ENCODE measurements at regions not wholly inside any gene's neighbourhood (a gene's known extent, or its start where the extent isn't known, plus 50 kb on each side); places are given as distances from the start of the nearest gene placed in this dataset.

- TF ChIP-seq BHLHE40 (IDR thresholded peaks at IDR 0.05; ENCODE audit: borderline replicate concordance) (no peak), ELF4 (IDR thresholded peaks at IDR 0.05) (no peak), TARDBP (IDR thresholded peaks at IDR 0.05) (no peak), FOXM1 (IDR thresholded peaks at IDR 0.05; ENCODE audit: borderline replicate concordance) (no peak), PKNOX1 (IDR thresholded peaks at IDR 0.05) (no peak), SP1 (IDR thresholded peaks at IDR 0.05) (no peak), FOXA1 (IDR thresholded peaks at IDR 0.05) (no peak), ZNF384 (IDR thresholded peaks at IDR 0.05) (no peak), LEF1 (IDR thresholded peaks at IDR 0.05; ENCODE audit: borderline replicate concordance) (no peak), SUZ12 (IDR thresholded peaks at IDR 0.05) (no peak), ARNT (IDR thresholded peaks at IDR 0.05) (no peak), L3MBTL2 (conservative IDR thresholded peaks at IDR 0.05) (no peak), HDGF (IDR thresholded peaks at IDR 0.05; ENCODE audit: borderline replicate concordance) (no peak), CTBP1 (IDR thresholded peaks at IDR 0.05; ENCODE audit: borderline replicate concordance) (no peak)
These were observed 526.3 kb downstream of the SPRY1 start for GRCh38 chr4:123922847-123923246.
